Fibroblast of lung (primary cell): ENCODE measurements at regions not wholly inside any gene's neighbourhood (a gene's known extent, or its start where the extent isn't known, plus 50 kb on each side); places are given as distances from the start of the nearest gene placed in this dataset.

Experiments used
- DNase-seq, 2 donors: peaks; one replicate each; pipeline versions ENCODE4 v3.0.0 to v3.0.0-alpha.2; 2010; ENCODE audit warnings: low read depth in 2 of 2
- H2AFZ ChIP-seq: 2 replicates; pipeline ENCODE4 v1.5.1; 2012; ENCODE audit warnings: low read length, control low read depth, inconsistent platforms
- H3K27ac ChIP-seq: 2 replicates; pipeline ENCODE4 v1.5.1; 2011; ENCODE audit warnings: low read length, control low read depth; ENCODE audit not compliant: insufficient read depth
- H3K27me3 ChIP-seq: 2 replicates; pipeline ENCODE4 v1.5.1; 2011; ENCODE audit warnings: mild to moderate bottlenecking, low read length; ENCODE audit not compliant: control insufficient read depth, insufficient read depth
- H3K36me3 ChIP-seq: 2 replicates; pipeline ENCODE4 v1.5.1; 2011; ENCODE audit warnings: low read length; ENCODE audit not compliant: control insufficient read depth, insufficient read depth
- H3K4me1 ChIP-seq: 2 replicates; pipeline ENCODE4 v1.5.1; 2011; ENCODE audit warnings: low read length; ENCODE audit not compliant: control insufficient read depth, insufficient read depth; ENCODE audit errors: extremely low read depth
- H3K4me2 ChIP-seq: 2 replicates; pipeline ENCODE4 v1.5.1; 2011; ENCODE audit warnings: low read length, control low read depth; ENCODE audit not compliant: insufficient read depth; ENCODE audit errors: extremely low read depth
- H3K4me3 ChIP-seq, 4 experiments: fragments of 200-600 bp in 1 of 4; sonication (generic) in 1 of 4; replicated peaks in 1 of 4; 2 replicates each; pipeline ENCODE4 v1.5.1; 2011 to 2016; ENCODE audit warnings: low read length in 4 of 4, low read depth in 3 of 4, mild to moderate bottlenecking in 3 of 4, control low read depth in 2 of 4, inconsistent platforms in 1 of 4, mixed read lengths in 1 of 4; ENCODE audit not compliant: insufficient read depth in 1 of 4; ENCODE audit errors: control extremely low read depth in 1 of 4
- H3K79me2 ChIP-seq: 2 replicates; pipeline ENCODE4 v1.5.1; 2012; ENCODE audit warnings: mild to moderate bottlenecking, low read length, inconsistent platforms; ENCODE audit not compliant: control insufficient read depth, insufficient read depth
- H3K9ac ChIP-seq: 2 replicates; pipeline ENCODE4 v1.5.1; 2011; ENCODE audit warnings: mild to moderate bottlenecking, low read length, control low read depth; ENCODE audit not compliant: insufficient read depth
- H3K9me3 ChIP-seq: 2 replicates; pipeline ENCODE4 v1.5.1; 2012; ENCODE audit warnings: low read depth, low read length; ENCODE audit not compliant: control insufficient read depth, insufficient read depth
- H4K20me1 ChIP-seq: 2 replicates; pipeline ENCODE4 v1.5.1; 2011; ENCODE audit warnings: low read length; ENCODE audit not compliant: control insufficient read depth, insufficient read depth; ENCODE audit errors: extremely low read depth
- CTCF ChIP-seq, 2 donors: IDR thresholded peaks in 1 of 2; conservative IDR thresholded peaks in 1 of 2; 1 replicate in 1 of 2; 2 replicates in 1 of 2; pipeline ENCODE4 v1.5.1; 2011 to 2012; ENCODE audit warnings: low read length in 2 of 2, control low read depth in 1 of 2, inconsistent platforms in 1 of 2, low read depth in 1 of 2, mild to moderate bottlenecking in 1 of 2
- EZH2 ChIP-seq: IDR thresholded peaks from 2 replicates; pipeline ENCODE4 v1.5.1; 2012; ENCODE audit warnings: low read length, control low read depth, mild to moderate bottlenecking; ENCODE audit errors: missing control alignments

DNA sequence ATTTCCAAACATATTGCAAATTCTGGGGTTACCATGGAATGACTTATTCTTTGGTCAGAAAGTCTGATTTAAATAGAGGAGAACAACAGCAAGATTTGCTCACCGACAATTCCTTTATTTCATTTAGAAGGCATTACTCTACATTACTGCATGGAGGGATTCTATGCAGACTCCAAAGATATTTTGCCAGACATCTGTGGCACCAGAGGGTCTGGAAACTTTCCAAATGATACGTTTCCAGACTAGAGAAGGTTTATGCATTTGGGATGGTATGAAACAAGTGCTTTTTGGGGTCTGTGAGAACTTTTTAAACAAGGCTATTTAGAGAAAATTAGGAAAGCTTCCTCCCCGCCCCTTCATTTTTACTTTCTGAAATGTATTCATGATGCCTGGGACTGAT lies 125.3 kb downstream of the SAMD9 start:
- Histone ChIP-seq H3K9ac (no peak overlapping the region), H3K79me2 (no peaks in the 10 kb centered on the region), H3K36me3 (no peaks in the 10 kb centered on the region), H4K20me1 (no peaks in the 10 kb centered on the region), H3K27me3 (no peaks in the 10 kb centered on the region), H3K4me3 (no peak overlapping the region), H3K27ac (no peak overlapping the region), H3K4me2 (no peak overlapping the region), H3K9me3 (no peaks in the 10 kb centered on the region), H3K4me1 (no peaks in the 10 kb centered on the region), H2AFZ (no peak overlapping the region)
- TF ChIP-seq CTCF (conservative IDR thresholded peaks at IDR 0.05 in 1 of 2, IDR thresholded peaks at IDR 0.05 in 1 of 2; ENCODE audit: low read depth in 1 of 2, low read length in 2 of 2), result no peak
- TF ChIP-seq EZH2, result no peak
- no peak for DNase-seq

DNA sequence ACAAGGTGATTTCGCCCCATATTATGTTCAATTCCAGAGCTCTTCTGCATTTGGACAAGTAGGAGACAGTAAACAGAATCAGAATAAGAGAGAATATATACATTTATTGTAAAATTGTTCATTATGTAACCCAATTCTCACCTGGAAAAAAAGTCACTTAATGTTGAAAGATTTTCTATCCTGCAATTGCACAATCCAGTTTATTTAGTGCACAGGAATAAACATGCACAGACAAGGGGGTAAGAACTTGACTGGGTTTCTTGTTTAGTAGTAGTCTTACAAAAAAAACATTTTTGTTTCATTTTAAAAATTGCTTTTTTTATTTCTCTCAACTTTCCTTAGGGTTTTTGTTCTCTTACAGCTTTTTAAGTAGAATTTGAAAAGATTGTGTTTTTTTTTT lies 126.6 kb downstream of the SAMD9 start:
- H2AFZ ChIP-seq, result no peak overlapping the region
- no peaks in the 10 kb centered on the region for H3K79me2 ChIP-seq
- H3K36me3 ChIP-seq, result no peaks in the 10 kb centered on the region
- no peak for TF ChIP-seq CTCF (conservative IDR thresholded peaks at IDR 0.05 in 1 of 2, IDR thresholded peaks at IDR 0.05 in 1 of 2; ENCODE audit: low read depth in 1 of 2, low read length in 2 of 2)
- TF ChIP-seq EZH2, result no peak
- no peak overlapping the region for H3K4me2 ChIP-seq
- H3K27ac ChIP-seq, result no peak overlapping the region
- H3K9me3 ChIP-seq, result no peaks in the 10 kb centered on the region
- DNase-seq, result no peak
- H3K4me3 ChIP-seq, result no peak overlapping the region
- H3K4me1 ChIP-seq, result peaks cover 2% of the 10 kb centered on the region
- no peak overlapping the region for H3K9ac ChIP-seq
- no peaks in the 10 kb centered on the region for H4K20me1 ChIP-seq
- H3K27me3 ChIP-seq, result no peaks in the 10 kb centered on the region

DNA sequence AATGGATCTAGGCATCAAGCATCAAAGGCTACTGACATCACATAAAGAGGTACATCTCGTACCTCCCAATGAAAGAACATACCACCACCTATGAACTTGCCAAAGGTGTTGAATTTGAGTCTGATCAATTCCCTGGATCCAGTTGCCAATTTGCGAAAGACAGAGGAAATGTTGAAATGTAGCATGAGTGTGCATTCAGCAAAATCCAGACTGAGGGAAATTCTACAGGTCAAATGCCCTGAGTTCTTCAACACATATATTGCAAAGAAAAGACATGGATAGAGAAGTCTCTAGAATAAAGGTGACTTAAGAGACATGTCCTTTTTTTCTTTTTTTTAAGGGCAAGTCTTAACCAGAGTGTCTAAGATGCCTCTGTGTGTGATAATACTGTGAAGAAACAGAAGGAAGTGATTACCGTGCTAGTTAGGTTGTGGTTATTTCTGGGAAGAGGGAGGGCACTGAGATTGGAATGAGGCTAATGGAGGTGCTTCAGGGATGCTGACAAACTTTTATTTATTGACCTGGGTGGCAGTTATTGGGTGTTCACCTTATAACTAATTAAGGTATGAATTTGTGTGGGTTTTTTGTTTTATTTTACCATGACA lies 128.7 kb downstream of the SAMD9 start:
- Histone ChIP-seq H3K27ac (no peak overlapping the region), H3K79me2 (no peaks in the 10 kb centered on the region), H3K27me3 (no peaks in the 10 kb centered on the region), H3K4me3 (no peak overlapping the region), H3K4me2 (no peak overlapping the region), H3K36me3 (no peaks in the 10 kb centered on the region), H3K9ac (no peak overlapping the region), H4K20me1 (no peaks in the 10 kb centered on the region), H2AFZ (no peak overlapping the region), H3K4me1 (peaks cover 2% of the 10 kb centered on the region), H3K9me3 (no peaks in the 10 kb centered on the region)
- DNase-seq, result peak; percentile 14 to 21
- TF ChIP-seq CTCF (conservative IDR thresholded peaks at IDR 0.05 in 1 of 2, IDR thresholded peaks at IDR 0.05 in 1 of 2; ENCODE audit: low read depth in 1 of 2, low read length in 2 of 2), result no peak
- TF ChIP-seq EZH2, result no peak
